NCI-H1105 treated with DMSO at 0.1 percent for 48 hours (cell line): ENCODE measurements at regions not wholly inside any gene's neighbourhood (a gene's known extent, or its start where the extent isn't known, plus 50 kb on each side); places are given as distances from the start of the nearest gene placed in this dataset.
"Not testable (repeated sequence)": the region's sequence is repeated elsewhere in the genome, so short reads cannot be mapped to it uniquely, and the experiment has no call there.

ENCODE experiments used
- DNase-seq: peaks from one replicate; lab custom pipeline; 2025; lab: John Stamatoyannopoulos, UW

DNA sequence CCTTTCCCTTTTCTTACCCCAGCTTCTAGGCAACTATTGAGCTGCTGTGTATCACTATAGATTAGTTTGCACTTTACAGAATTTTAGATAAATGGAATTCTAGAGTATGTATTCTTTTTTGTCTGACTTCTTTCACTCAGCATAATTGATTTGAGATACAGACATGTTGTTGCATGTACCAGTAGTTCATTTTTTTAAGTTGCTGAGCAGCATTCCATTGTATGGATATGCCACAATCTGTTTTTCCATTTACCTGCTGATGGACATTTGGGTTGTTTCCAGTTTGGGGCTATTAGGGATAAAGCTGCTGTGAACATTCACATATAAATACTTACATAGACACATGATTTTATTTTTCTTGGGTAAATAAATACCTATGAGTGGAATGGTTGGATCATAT, 135.7 kb downstream of the IGF1 start:
- no peak for DNase-seq

DNA sequence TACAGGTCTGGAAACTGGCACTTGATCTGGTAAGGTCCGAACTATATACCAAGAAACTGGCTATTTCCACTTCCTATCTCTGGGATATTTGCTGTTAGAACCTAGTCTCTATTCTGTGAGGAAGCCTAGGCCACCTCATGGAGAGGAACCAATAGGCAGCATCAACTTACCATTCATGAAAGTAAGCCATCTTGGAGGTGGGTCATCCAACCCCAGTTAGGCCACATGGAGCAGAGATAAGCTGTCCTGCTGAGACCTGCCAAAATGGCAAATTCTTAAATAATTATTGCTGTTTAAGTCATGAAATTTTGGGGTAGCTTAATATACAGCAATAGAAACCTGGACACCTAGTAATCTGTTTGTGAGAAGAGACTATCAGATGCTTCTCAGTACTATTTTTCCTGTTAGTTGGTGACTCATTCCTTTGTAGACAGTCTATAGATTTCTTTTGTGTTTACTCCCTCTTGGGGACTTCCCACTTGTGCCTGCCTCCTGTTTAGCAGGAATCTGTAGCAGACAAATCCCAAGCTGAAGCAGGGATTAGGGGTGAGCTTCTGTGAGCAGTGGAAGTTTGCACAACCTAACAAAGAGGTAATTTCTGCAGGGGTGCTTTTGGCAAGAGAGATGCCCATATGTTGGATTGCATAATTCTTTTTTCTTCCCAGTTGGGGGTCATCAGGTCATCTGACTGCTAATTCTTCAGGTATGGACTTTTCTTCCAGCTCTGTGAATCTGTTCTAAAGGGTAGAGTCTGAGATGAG, 136.8 kb downstream of the IGF1 start:
- no peak for DNase-seq

GRCh38 chr12:102342281-102343006, 137.9 kb downstream of the IGF1 start:
- no peak for DNase-seq

- no peak for DNase-seq
These were observed 137.1 kb upstream of the PMCH start for GRCh38 chr12:102334765-102335164.

DNA sequence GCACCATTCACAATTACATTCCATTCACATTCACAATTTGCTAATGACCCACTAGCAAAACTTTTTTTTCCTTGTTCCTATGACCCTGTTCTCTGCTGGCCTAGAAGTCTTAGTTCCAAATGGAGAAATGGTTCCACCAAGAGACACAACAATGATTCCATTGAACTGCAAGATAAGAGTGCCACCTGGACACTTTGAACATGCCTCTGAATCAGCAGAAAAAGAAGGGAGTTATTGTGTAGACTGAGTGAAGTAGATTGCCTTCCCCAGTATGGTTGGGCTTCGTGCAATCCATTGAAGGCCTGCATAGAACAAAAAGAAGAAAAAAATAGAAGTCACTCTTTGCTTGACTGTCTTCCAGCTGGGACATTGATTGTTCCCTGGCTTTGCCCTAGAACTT, 133.8 kb upstream of the PMCH start:
- DNase-seq, result no peak

DNA sequence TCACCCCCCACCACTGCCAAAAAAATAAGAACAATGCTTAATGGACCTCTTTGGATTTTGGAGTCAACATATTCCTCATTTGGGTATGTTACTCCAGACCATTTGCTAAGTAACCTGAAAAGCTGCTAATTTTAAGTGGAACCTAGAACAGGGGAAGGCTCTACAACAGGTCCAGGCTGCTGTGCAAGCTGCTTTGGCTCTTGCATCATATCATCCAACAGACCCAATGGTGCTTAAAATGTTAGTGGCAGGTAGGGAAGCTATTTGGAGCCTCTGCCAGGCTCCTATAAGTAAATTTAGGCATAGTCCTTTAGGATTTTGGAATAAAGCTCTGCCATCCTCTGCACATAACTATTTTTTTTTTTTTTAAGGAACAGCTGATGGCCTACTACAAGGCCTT, 132.2 kb upstream of the PMCH start:
- no peak for DNase-seq

GRCh38 chr12:102326982-102327381, 129.3 kb upstream of the PMCH start:
- no peak for DNase-seq

DNA sequence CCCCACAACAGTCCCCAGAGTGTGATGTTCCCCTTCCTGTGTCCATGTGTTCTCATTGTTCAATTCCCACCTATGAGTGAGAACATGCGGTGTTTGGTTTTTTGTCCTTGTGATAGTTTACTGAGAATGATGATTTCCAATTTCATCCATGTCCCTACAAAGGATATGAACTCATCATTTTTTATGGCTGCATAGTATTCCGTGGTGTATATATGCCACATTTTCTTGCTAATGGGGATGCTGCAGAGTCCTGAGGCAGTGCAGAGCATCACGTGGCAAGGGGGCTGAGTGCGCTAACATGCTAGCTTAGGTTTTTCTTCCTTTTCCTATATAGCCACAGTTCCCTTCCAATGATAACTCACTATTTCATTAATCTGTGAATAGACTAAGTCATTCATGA, 127.5 kb upstream of the PMCH start:
- DNase-seq, result not testable (repeated sequence)

GRCh38 chr12:102323799-102324198, 126.2 kb upstream of the PMCH start:
- no peak for DNase-seq

GRCh38 chr12:102322254-102322653, 124.6 kb upstream of the PMCH start:
- DNase-seq, result no peak

DNA sequence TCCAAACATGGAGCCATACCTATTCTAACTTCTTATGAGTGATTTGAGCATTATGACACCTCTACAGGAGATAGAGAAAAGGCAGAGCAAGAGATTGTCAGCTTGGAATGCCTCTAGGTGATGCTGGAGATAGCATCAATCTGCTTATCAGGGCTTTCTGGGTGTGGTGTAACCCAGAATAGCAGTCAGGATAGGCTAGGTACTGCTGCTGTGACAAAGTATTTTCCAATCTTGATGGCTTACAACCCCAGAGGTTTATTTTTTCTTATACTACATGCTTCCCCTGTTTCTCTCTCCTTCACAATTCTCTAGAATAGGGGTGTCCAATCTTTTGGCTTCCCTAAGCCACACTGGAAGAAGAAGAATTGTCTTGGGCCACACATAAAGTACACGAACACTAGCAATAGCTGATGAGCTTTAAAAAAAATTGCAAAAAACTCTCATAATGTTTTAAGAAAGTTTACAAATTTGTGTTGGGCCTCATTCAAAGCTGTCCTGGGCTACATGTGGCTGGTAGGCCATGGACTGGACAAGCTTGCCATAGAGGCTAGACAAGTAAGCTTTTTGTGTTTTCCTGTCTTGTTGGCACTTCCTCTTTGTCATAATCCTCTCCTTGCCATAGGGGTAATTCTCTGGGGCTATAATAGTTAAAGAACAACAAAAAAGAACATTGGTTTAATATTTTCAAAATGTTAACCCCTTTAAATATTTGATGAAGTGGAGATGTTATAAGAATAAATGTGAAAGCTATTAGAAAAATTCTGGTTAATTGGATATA, 123.9 kb upstream of the PMCH start:
- DNase-seq, result no peak

DNA sequence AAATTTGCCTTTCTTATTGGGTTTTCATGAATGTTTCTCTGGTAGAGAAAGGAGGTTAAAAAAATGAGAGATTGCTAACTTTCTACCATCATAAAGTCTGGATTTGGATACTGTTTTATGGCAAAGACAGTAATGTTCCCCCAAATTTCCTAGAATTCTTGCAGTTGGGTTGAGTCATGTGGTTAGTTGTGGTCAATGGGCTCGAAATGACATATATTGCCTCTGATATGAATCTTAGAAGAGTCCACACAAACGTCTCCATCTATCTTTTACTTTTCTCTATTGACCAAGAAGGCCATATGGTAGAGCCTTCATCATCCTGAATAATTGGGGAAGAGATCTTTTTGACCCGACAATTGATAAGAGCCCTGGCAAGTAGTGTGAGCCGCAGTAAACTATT, 119.5 kb upstream of the PMCH start:
- DNase-seq, result no peak

DNA sequence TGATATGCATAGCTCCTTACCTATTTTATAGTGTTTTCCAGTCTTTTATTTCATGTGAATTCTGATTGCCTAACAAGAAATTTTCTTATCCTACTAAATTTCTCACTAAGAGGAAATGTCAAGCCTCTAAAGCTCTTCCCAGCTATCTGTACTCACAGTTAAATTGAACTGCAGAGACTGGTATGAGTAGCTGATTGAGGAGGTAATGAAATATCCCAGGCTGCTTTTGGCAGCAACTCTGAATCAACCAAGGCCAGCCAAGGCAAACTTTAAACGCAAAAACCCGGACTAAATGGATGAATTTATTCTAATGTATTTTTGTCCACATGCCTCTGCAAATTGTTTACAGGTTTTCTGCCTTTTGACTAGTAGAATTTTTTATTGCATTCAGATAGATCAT, 119.1 kb upstream of the PMCH start:
- DNase-seq, result no peak

- no peak for DNase-seq
These were observed 117.2 kb upstream of the PMCH start for GRCh38 chr12:102314821-102315220.

DNA sequence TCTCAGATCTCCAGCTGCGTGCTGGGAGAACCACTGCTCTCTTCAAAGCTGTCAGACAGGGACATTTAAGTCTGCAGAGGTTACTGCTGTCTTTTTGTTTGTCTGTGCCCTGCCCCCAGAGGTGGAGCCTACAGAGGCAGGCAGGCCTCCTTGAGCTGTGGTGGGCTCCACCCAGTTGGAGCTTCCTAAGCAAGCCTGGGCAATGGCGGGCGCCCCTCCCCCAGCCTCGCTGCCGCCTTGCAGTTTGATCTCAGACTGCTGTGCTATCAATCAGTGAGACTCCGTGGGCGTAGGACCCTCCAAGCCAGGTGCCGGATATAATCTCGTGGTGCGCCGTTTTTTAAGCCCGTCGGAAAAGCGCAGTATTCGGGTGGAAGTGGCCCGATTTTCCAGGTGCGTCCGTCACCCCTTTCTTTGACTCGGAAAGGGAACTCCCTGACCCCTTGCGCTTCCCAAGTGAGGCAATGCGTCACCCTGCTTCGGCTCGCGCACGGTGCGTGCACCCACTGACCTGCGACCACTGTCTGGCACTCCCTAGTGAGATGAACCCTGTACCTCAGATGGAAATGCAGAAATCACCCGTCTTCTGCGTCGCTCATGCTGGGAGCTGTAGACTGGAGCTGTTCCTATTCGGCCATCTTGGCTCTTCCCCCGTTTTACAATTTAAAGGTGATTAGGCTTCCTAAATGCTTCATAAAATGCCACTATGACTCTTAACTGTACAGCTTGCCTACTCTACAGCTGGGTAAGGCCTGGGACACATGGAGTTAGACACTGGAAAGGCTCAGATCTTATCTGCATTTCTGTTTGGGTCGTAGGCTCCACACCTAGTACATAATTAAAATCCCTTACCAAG, 115.7 kb upstream of the PMCH start:
- DNase-seq, result not testable (repeated sequence)

DNA sequence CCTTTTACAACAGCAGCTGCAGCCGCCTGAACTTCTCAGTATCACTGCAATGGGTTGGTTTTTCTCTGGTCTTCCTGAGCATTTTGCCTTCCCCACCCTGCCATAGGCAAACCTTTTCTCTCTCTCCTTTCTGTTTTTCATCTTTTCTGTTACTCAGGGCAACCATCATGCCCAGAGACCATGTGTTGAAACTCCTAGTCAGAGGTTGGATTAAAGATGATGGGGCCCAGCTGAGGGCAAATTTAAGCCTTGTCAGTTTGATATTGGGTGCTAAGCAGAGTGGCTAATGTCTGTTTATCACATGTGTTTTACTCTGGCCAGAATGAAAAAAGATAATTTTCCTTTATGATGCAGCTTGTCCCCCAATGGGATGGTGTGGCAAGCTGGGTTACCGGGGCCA, 107.9 kb upstream of the PMCH start:
- no peak for DNase-seq

GRCh38 chr12:102304667-102305066, 107.0 kb upstream of the PMCH start:
- not testable (repeated sequence) for DNase-seq

GRCh38 chr12:102302553-102302952, 104.9 kb upstream of the PMCH start:
- DNase-seq, result no peak

GRCh38 chr12:102301547-102301946, 103.9 kb upstream of the PMCH start:
- DNase-seq, result no peak

DNA sequence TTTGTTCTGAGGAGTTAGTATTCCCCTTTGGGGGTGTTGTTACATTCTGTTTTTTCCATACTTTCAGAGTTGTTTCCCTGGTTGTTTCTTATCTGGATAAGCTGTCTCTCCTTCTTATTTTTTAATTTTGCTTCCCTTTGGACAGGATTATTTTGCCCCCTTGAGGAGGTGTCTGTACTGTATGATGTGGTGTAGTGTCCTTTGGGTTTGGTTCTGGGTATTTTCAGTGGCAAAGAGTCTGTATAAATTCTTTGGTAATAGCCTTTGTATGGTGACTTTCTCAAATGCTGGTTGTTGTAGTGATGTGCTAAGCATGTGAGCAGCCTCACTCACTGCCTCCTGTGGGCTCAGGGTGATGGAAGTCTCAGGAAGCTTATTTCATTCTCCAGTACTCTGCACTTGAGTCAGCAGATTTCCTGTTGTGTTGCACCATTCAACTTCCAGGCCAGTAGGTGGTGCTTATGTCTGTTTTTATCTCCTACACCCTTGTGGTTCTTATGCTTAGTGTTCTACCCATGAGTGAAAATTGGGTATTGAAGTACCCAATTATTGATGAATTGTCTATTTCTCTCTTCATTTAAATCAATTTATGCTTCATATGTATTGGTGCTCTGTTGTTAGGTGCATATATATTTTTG, 103.3 kb upstream of the PMCH start:
- peak; percentile 19 for DNase-seq

DNA sequence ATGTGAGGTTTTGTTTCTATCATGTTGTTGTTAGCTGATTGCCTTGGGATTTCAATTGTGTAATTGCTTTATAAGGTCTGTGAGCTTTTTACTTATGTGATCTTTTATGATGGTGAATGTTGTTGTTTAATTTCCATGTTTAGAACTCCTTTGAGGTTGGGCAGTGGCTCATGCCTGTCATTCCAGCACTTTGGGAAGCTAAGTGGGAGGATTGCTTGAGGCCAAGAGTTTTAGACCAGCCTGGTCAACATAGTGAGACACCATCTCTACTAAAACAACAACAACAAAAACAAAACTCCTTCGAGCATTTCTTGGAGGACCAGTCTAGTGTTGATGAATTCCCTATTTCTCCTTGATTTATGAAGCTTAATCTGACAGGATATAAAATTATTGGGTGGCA, 102.1 kb upstream of the PMCH start:
- DNase-seq, result no peak
